GM18520 (cell line): ENCODE measurements at regions not wholly inside any gene's neighbourhood (a gene's known extent, or its start where the extent isn't known, plus 50 kb on each side); places are given as distances from the start of the nearest gene placed in this dataset.

Experiments
- ATAC-seq: cut with Tn5 transposase; IDR thresholded peaks from one replicate; pipeline ENCODE4 v1.9.1; 2021; ENCODE audit not compliant: unreplicated experiment

- ATAC-seq: no peak
Observed at GRCh38 chr21:35705237-35705887, 355.0 kb downstream of the SETD4 start.

- no peak for ATAC-seq
Observed at GRCh38 chr21:35703704-35704103, 356.6 kb downstream of the SETD4 start.

GRCh38 chr21:35699361-35699760 lies 361.0 kb downstream of the SETD4 start:
- no peak for ATAC-seq

- ATAC-seq: no peak
Observed at GRCh38 chr21:35697321-35697808, 363.0 kb downstream of the SETD4 start.

GRCh38 chr21:35696644-35697043 lies 363.7 kb downstream of the SETD4 start:
- ATAC-seq: no peak

- no peak for ATAC-seq
Observed at GRCh38 chr21:35692311-35692710, 368.0 kb downstream of the SETD4 start.

GRCh38 chr21:35690436-35690835 lies 369.9 kb downstream of the SETD4 start:
- no peak for ATAC-seq

- ATAC-seq: no peak
Observed at GRCh38 chr21:35686156-35686555, 374.2 kb downstream of the SETD4 start.

GRCh38 chr21:35683664-35684304 lies 376.5 kb downstream of the SETD4 start:
- ATAC-seq: no peak

GRCh38 chr21:35682904-35683549 lies 377.3 kb downstream of the SETD4 start:
- ATAC-seq: no peak

GRCh38 chr21:35681946-35682345 lies 378.4 kb downstream of the SETD4 start:
- no peak for ATAC-seq

- no peak for ATAC-seq
Observed at GRCh38 chr21:35679076-35679475, 381.2 kb downstream of the SETD4 start.

- ATAC-seq: no peak
Observed at GRCh38 chr21:35678393-35678792, 381.9 kb downstream of the SETD4 start.

GRCh38 chr21:35677298-35677841 lies 383.0 kb downstream of the SETD4 start:
- ATAC-seq: no peak

GRCh38 chr21:35674895-35675470 lies 385.3 kb downstream of the SETD4 start:
- no peak for ATAC-seq

- ATAC-seq: no peak
Observed at GRCh38 chr21:35674091-35674671, 386.1 kb downstream of the SETD4 start.

- ATAC-seq: no peak
Observed at GRCh38 chr21:35672313-35672712, 388.0 kb downstream of the SETD4 start.

GRCh38 chr21:35664683-35665082 lies 395.6 kb downstream of the SETD4 start:
- no peak for ATAC-seq

- ATAC-seq: no peak
Observed at GRCh38 chr21:35663856-35664606, 396.3 kb downstream of the SETD4 start.

- ATAC-seq: no peak
Observed at GRCh38 chr21:35658242-35658641, 402.1 kb downstream of the SETD4 start.
